ENCODE measurements at regions not wholly inside any gene's neighbourhood (a gene's known extent, or its start where the extent isn't known, plus 50 kb on each side); places are given as distances from the start of the nearest gene placed in this dataset.
"Not testable (repeated sequence)": the region's sequence is repeated elsewhere in the genome, so short reads cannot be mapped to it uniquely, and the experiment has no call there.

DNA sequence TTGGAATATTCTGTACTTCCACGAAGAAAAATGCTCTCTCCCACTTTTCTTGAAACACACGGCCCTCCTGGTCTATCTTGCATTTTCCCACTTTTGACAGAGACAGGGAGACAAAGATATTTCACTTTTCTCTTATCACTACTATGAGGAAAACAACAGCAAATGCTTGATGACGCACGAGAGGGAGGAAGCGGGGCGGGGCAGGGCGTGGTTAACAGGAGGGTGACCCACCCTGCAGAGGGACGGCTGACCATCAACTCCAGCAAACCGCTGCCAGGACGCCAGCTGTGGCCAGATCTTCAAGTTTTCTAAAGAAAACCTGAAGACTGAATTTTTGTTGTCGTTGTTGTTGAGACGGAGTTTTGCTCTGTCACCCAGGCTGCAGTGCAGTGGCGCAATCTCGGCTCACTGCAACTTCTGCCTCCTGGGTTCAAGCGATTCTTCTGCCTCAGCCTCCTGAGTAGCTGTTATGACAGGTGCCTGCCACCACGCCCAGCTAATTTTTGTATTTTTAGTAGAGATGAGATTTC, 63.8 kb downstream of the NSUN5 start:
- not testable (repeated sequence) for H3K4me3 ChIP-seq (replicated peaks; ENCODE audit: insufficient read depth, low read length); H3K27me3 ChIP-seq (ENCODE audit: insufficient read depth, poor library complexity, severe bottlenecking); H3K27ac ChIP-seq (replicated peaks); DNase-seq (ENCODE audit: low read depth in 1 of 2, low spot score in 1 of 2)

DNA sequence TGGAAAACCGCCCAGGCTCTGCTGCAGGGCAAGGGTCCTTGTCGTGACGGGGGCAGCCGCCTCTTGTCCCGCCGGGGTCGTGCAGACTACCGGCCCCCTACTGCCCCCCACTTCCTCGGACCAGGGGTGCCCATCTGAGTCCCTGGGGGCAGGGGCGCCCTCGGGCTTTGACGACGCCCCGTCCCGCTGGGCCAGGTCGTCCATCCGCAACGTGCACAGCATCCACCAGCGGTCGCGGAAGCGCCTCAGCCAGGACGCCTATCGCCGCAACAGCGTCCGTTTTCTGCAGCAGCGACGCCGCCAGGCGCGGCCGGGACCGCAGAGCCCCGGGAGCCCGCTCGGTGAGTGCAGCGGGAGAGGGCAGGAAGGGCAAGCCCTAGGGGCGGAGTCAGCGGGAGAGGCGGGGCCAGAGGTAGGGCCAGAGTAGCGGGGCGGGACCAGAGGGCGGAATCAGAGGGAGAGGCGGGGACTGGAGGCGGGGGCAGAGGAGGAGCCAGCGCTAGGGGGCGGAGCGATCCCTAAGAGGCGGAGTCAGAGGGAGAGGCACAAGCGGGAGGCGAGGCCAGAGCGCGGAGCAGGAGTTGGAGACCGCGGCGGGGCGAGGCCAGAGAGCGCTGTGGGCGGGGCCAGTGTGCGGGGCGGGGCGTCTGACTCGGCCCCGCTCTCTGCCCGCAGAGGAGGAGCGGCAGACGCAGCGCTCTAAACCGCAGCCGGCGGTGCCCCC, 73.5 kb downstream of the NSUN5 start:
- H3K27ac ChIP-seq (replicated peaks); H3K27me3 ChIP-seq (ENCODE audit: insufficient read depth, poor library complexity, severe bottlenecking); H3K4me3 ChIP-seq (replicated peaks; ENCODE audit: insufficient read depth, low read length): not testable (repeated sequence)
- DNase-seq (ENCODE audit: low read depth in 1 of 2, low spot score in 1 of 2) = peak in 1 of 2 experiments; percentile 93

DNA sequence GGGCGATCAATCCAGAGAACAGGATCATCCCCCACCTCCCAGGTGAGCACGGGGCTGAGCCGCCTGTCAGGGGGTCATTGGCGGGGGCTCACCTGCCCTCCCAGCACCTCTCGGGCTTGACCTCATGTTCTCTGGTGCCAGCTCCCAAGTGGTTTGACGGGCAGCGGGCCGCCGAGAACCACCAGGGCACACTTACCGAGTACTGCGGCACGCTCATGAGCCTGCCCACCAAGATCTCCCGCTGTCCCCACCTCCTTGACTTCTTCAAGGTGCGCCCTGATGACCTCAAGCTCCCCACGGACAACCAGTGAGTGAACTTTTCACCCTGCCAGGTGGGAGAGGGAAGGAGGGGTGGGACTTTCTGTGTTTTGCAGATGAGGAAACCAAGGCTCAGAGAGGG, 82.9 kb downstream of the NSUN5 start:
- H3K27ac ChIP-seq (replicated peaks); H3K4me3 ChIP-seq (replicated peaks; ENCODE audit: insufficient read depth, low read length); H3K27me3 ChIP-seq (ENCODE audit: insufficient read depth, poor library complexity, severe bottlenecking); DNase-seq (ENCODE audit: low read depth in 1 of 2, low spot score in 1 of 2): not testable (repeated sequence)

DNA sequence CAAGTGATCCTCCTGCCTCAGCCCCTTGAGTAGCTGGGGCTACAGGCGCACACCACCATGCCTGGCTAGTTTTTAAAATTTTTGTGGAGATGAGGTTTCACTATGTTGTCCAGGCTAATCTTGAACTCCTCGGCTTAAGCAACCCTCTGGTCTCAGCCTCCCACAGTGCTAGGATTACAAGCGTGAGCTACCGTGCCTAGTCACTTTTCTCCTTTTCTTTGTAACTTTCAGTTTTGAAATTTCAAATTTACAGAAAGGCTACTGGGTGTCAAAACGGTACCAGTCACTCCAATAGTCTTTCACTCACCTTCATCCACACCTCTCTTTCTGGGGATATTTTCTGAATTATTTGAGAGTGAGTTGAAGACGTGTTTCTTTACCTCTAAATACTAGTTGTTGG, 86.9 kb downstream of the NSUN5 start:
- not testable (repeated sequence) for H3K4me3 ChIP-seq (replicated peaks; ENCODE audit: insufficient read depth, low read length); H3K27me3 ChIP-seq (ENCODE audit: insufficient read depth, poor library complexity, severe bottlenecking); H3K27ac ChIP-seq (replicated peaks); DNase-seq (ENCODE audit: low read depth in 1 of 2, low spot score in 1 of 2)

DNA sequence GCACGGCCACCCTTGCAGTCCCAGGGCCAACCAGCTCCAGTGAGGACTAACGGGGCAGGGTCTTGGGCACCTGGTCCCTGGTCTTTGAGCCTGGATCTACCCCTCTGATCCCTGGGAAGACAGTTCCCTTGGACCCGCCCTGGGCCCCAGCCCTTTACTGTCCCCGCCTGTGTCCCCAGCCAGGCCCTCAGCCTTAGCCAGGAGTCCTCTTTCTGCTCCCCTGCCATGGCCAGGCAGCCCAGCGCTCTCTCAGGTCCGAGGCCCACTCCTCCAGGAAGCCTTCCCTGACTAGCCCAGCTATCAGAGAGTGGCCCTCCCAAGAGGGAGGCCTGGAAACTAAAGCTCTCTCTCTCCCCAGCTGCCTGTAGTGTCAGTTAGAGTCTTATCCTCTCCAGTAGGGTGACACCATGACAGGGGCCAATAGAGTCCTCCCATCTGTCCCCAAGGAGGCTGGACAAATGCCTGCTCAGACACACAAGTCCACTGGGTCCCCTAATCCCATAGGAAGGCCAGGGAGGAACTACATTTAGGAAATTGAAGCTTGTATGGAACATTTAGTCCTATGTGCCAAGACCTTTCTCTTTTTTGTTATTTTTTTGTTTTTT, 87.8 kb downstream of the NSUN5 start:
- H3K27me3 ChIP-seq (ENCODE audit: insufficient read depth, poor library complexity, severe bottlenecking); DNase-seq (ENCODE audit: low read depth in 1 of 2, low spot score in 1 of 2); H3K27ac ChIP-seq (replicated peaks); H3K4me3 ChIP-seq (replicated peaks; ENCODE audit: insufficient read depth, low read length): not testable (repeated sequence)

DNA sequence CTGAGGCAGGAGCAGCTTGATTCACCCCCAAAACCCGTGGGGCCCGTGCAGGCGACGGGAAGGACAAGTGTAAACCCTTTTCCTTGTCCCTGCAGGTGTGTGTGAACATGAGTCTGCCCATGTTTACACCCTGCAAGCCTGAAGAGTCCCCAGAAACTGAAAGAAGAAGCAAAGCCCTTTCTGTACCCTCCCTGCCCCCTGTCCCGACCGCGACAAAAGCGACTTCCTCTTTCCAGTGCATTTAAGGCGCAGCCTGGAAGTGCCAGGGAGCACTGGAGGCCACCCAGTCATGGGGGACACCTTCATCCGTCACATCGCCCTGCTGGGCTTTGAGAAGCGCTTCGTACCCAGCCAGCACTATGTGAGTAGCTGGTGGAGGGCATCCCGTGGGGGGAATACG, 88.3 kb downstream of the NSUN5 start:
- DNase-seq (ENCODE audit: low read depth in 1 of 2, low spot score in 1 of 2); H3K4me3 ChIP-seq (replicated peaks; ENCODE audit: insufficient read depth, low read length); H3K27ac ChIP-seq (replicated peaks); H3K27me3 ChIP-seq (ENCODE audit: insufficient read depth, poor library complexity, severe bottlenecking): not testable (repeated sequence)

DNA sequence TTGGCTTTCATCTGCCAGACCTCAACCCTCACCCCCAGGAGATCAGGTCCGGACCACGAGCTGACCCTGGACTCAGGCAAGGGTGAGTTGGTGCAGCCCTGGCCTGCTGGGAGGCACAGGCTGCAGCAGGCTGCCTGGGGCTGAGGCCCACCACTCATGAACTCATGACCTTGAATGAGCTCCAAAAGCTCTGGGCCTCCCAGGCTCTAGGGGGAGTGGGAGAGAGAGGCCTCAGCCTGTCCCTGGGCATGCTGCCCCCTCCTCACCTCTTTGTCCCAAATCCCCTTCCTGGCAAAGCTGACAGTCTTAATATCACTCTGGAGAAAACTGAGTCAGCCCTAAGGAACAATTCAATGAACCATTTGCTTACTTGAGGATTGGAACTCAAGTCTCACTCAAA, 89.8 kb downstream of the NSUN5 start:
- not testable (repeated sequence) for DNase-seq (ENCODE audit: low read depth in 1 of 2, low spot score in 1 of 2); H3K27me3 ChIP-seq (ENCODE audit: insufficient read depth, poor library complexity, severe bottlenecking); H3K4me3 ChIP-seq (replicated peaks; ENCODE audit: insufficient read depth, low read length); H3K27ac ChIP-seq (replicated peaks)

DNA sequence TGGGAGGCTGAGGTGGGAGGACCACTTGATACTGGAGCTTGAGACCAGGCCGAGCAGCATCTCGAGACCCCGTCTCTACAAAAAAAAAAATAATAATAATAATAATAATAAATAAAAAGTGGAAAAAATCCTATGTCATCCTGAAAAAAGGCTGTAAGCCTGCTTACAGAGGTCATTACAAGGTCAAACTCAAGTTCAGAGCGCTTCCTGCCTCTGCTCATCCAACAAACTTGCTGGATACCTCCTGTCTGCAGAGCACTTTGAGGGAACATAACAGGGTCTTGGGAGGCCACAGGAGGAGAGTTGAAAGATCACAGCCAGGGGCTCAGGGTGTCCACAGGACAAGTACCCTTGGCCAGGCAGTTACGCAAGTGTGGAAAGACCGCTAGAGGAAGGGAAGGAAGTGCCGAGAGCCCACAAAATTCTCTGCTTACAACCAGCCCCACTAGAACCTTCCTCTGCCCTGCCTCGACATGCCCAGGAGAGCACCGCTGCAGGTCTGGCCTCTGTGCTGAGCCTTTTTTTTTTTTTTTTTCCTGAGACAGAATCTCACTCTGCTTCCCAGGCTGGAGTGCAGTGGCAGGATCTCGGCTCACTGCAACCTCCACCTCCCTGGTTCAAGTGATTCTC, 92.5 kb downstream of the NSUN5 start:
- peak in 1 of 2 experiments; percentile 35 for DNase-seq (ENCODE audit: low read depth in 1 of 2, low spot score in 1 of 2)
- H3K4me3 ChIP-seq (replicated peaks; ENCODE audit: insufficient read depth, low read length) = not testable (repeated sequence)

DNA sequence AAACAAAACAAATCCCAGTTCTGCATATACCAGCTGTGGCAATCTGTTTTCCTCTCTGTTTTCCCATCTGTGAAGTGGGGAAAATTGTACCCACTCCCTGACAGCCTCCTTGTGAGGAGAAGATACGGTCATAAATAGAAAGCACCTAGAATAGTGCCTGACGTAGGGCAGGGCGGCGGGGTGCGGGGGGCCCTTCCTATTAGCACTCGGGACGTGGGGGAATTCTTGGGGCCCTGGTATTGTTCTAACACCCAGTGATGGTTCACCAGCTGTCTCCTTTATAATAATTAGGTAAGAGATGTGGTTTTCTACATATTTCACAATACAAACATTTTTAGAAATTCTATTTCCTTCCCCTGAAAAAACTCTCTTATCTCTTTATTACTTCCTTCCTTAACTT, 93.4 kb downstream of the NSUN5 start:
- not testable (repeated sequence) for H3K27me3 ChIP-seq (ENCODE audit: insufficient read depth, poor library complexity, severe bottlenecking); DNase-seq (ENCODE audit: low read depth in 1 of 2, low spot score in 1 of 2); H3K4me3 ChIP-seq (replicated peaks; ENCODE audit: insufficient read depth, low read length); H3K27ac ChIP-seq (replicated peaks)

More for the DNA sequence above, 92.5 kb downstream of the NSUN5 start:
- H3K27ac ChIP-seq (replicated peaks); H3K27me3 ChIP-seq (ENCODE audit: insufficient read depth, poor library complexity, severe bottlenecking): not testable (repeated sequence)

DNA sequence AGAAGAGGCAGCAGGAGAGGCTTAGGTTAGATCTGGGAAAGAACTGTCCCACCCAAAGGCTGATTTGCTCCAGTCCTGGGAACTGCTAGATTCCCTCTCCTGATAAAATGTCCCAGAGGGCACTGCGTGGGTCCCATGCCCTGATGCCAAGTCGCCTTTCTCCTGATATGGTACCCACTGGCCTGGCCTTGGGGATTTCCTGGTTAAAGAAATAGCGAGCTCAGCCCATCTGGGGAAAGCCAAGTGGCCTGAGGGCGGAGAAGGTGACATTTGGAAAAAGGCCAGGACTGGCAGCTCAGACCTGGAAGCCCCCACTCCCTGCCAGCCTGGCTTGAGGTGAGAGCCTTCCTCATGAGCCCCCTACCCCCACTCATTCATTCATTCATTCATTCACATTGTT, 94.2 kb downstream of the NSUN5 start:
- not testable (repeated sequence) for H3K4me3 ChIP-seq (replicated peaks; ENCODE audit: insufficient read depth, low read length); H3K27ac ChIP-seq (replicated peaks); H3K27me3 ChIP-seq (ENCODE audit: insufficient read depth, poor library complexity, severe bottlenecking); DNase-seq (ENCODE audit: low read depth in 1 of 2, low spot score in 1 of 2)

DNA sequence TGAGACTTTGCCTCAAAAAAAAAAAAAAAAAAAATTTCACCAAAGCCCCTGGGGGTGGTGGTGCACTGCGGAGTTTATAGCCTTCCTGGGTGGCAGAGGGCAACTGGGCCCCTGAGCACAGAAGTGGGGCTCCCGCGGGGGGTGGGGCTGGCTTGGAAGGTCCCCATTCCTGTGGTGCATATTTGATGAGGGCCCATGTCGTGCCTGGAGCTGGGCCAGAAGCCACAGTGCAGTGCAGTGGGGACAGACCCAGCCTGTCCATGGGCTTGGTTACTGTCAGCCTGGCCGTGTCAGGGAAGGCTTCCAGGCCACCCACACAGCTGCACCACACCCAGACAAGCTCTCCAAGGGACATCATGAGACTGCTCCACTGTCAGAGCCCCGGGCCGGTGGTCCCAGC, 95.5 kb downstream of the NSUN5 start:
- not testable (repeated sequence) for H3K27me3 ChIP-seq (ENCODE audit: insufficient read depth, poor library complexity, severe bottlenecking); H3K4me3 ChIP-seq (replicated peaks; ENCODE audit: insufficient read depth, low read length); H3K27ac ChIP-seq (replicated peaks)
- DNase-seq (ENCODE audit: low read depth in 1 of 2, low spot score in 1 of 2) = peak in 1 of 2 experiments; percentile 50

DNA sequence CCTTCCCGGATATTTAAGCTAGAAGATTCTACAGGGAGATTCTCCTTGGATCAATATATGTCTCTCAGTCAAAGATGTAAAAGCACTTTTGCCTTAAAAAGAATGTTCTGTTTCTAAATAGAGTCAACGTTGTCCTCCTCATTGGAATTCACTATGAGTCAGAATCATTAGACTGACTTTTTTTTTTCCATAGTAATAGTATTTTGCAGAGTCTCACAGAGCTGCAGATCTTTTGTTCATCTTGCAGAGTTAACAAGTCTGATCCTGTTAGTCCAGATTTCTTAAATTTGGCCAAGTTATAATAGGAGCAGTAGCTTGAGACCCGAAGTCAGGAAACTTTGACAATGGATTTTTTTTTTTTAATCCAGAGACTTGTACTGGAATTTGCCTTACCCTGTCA, 103.0 kb downstream of the NSUN5 start:
- not testable (repeated sequence) for DNase-seq (ENCODE audit: low read depth in 1 of 2, low spot score in 1 of 2)

DNA sequence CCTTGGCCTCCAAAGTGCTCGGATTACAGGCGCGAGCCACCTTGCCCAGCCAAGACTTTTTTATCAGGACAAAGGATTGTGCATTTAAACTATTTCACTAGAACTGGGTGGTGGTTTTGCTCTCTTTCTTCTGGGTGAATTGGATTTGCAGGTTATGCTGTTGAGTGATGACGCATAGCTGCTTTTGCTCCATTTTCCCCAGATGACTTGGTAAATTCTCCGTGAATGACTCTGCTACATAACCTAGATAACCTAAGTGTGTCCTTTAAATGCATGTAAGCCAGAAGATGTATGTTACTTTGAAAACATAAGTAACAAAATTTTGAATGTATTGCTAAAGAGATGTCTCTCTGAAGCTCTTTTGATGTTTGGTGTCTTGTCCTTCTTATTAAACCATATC, 103.7 kb downstream of the NSUN5 start:
- H3K27me3 ChIP-seq (ENCODE audit: insufficient read depth, poor library complexity, severe bottlenecking); DNase-seq (ENCODE audit: low read depth in 1 of 2, low spot score in 1 of 2); H3K4me3 ChIP-seq (replicated peaks; ENCODE audit: insufficient read depth, low read length); H3K27ac ChIP-seq (replicated peaks): not testable (repeated sequence)

More for the DNA sequence above, 103.0 kb downstream of the NSUN5 start:
- H3K4me3 ChIP-seq (replicated peaks; ENCODE audit: insufficient read depth, low read length); H3K27ac ChIP-seq (replicated peaks); H3K27me3 ChIP-seq (ENCODE audit: insufficient read depth, poor library complexity, severe bottlenecking): not testable (repeated sequence)

DNA sequence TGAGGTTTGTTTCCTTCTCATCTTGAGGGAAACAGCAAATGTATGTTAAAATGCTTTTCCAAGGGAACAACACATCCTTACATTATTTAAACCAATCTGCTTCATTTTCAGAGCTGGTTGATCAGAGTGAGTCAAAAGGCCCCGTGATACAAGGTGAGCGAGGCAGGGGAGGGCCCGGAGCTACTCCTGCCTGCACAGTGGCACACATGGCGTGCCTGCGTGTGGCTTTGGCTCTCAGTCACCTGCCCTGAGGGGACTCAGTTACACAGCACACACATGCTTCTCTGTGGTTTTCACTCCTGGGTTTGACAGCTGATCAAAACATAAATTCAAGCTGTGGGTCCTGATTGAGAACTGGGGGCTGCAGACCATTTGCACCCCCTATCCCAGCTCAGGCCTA, 105.3 kb downstream of the NSUN5 start:
- not testable (repeated sequence) for H3K27ac ChIP-seq (replicated peaks); DNase-seq (ENCODE audit: low read depth in 1 of 2, low spot score in 1 of 2); H3K4me3 ChIP-seq (replicated peaks; ENCODE audit: insufficient read depth, low read length); H3K27me3 ChIP-seq (ENCODE audit: insufficient read depth, poor library complexity, severe bottlenecking)

DNA sequence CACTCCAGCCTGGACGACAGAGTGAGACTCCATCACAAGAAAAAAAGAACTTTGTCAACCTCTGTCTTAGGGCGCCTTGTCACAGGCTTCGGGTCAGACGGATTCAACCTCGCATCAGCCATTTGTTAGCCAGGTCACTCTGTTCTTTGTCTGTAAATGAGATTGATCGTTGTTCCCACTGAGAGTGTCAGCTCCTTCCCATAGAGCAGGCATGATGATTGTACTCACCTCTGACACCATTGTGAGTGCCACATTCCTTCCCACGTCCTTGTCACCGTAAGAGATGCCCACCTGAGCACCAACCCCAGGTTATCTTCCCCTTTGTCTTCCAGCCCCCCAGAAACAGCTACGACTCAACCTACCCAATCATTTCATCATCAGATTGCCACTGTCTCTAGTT, 107.4 kb downstream of the NSUN5 start:
- not testable (repeated sequence) for H3K4me3 ChIP-seq (replicated peaks; ENCODE audit: insufficient read depth, low read length); H3K27ac ChIP-seq (replicated peaks); DNase-seq (ENCODE audit: low read depth in 1 of 2, low spot score in 1 of 2); H3K27me3 ChIP-seq (ENCODE audit: insufficient read depth, poor library complexity, severe bottlenecking)

Data from HL-60 (cell line).